HG03571 (cell line): ENCODE measurements at regions not wholly inside any gene's neighbourhood (a gene's known extent, or its start where the extent isn't known, plus 50 kb on each side); places are given as distances from the start of the nearest gene placed in this dataset.
"Not testable (repeated sequence)": the region's sequence is repeated elsewhere in the genome, so short reads cannot be mapped to it uniquely, and the experiment has no call there.

Experiments
- ATAC-seq: cut with Tn5 transposase; IDR thresholded peaks from one replicate; pipeline ENCODE4 v1.9.1; 2021; ENCODE audit not compliant: unreplicated experiment

GRCh38 chr9:73976424-73976823 is 520.7 kb upstream of the RORB start:
- ATAC-seq, result not testable (repeated sequence)

- ATAC-seq, result no peak
Measured at GRCh38 chr9:73979894-73980264, 517.3 kb upstream of the RORB start.

- no peak for ATAC-seq
Measured at GRCh38 chr9:73980754-73981153, 516.4 kb upstream of the RORB start.

- no peak for ATAC-seq
Measured at GRCh38 chr9:73981405-73981804, 515.7 kb upstream of the RORB start.

GRCh38 chr9:73995836-73996235 is 501.3 kb upstream of the RORB start:
- no peak for ATAC-seq

- no peak for ATAC-seq
Measured at GRCh38 chr9:73996844-73997243, 500.3 kb upstream of the RORB start.

GRCh38 chr9:74001382-74001781 is 495.8 kb upstream of the RORB start:
- ATAC-seq, result no peak

GRCh38 chr9:74006935-74007334 is 490.2 kb upstream of the RORB start:
- no peak for ATAC-seq

GRCh38 chr9:74007833-74008232 is 489.3 kb upstream of the RORB start:
- no peak for ATAC-seq

- ATAC-seq, result no peak
Measured at GRCh38 chr9:74016004-74016403, 481.1 kb upstream of the RORB start.

GRCh38 chr9:74025402-74025925 is 471.7 kb upstream of the RORB start:
- no peak for ATAC-seq

- no peak for ATAC-seq
Measured at GRCh38 chr9:74032421-74032820, 464.7 kb upstream of the RORB start.

GRCh38 chr9:74035786-74036185 is 461.3 kb upstream of the RORB start:
- ATAC-seq, result no peak

- ATAC-seq, result no peak
Measured at GRCh38 chr9:74036549-74037231, 460.4 kb upstream of the RORB start.

GRCh38 chr9:74037274-74037673 is 459.9 kb upstream of the RORB start:
- no peak for ATAC-seq

- no peak for ATAC-seq
Measured at GRCh38 chr9:74041588-74041987, 455.5 kb upstream of the RORB start.

GRCh38 chr9:74044844-74045243 is 452.3 kb upstream of the RORB start:
- no peak for ATAC-seq

- ATAC-seq, result no peak
Measured at GRCh38 chr9:74056023-74056422, 441.1 kb upstream of the RORB start.

- ATAC-seq, result not testable (repeated sequence)
Measured at GRCh38 chr9:74057051-74057450, 440.1 kb upstream of the RORB start.

- ATAC-seq, result no peak
Measured at GRCh38 chr9:74064702-74065101, 432.4 kb upstream of the RORB start.

GRCh38 chr9:74066128-74066527 is 431.0 kb upstream of the RORB start:
- ATAC-seq, result no peak

GRCh38 chr9:74066605-74067004 is 430.5 kb upstream of the RORB start:
- ATAC-seq, result no peak

GRCh38 chr9:74071502-74071901 is 425.6 kb upstream of the RORB start:
- ATAC-seq, result no peak
